Activated CD4-positive, alpha-beta T cell treated with anti-CD3 and anti-CD28 coated beads for 36 hours (primary cell): ENCODE measurements at regions not wholly inside any gene's neighbourhood (a gene's known extent, or its start where the extent isn't known, plus 50 kb on each side); places are given as distances from the start of the nearest gene placed in this dataset.

Source experiments
- ATAC-seq: fragments of 200-7000 bp; cut with Tn5 transposase; one replicate; pipeline ENCODE4 v1.10.0; 2021; ENCODE audit warnings: mild to moderate bottlenecking, moderate library complexity
- CTCF ChIA-PET: fragments of 350-600 bp; sonication (Branson Sonifier 250); formaldehyde crosslinking; loops from one replicate; lab custom pipeline; 2021; ENCODE audit warnings: antibody characterized with exemption; lab: Charles Lee
- POLR2A ChIA-PET: fragments of 350-600 bp; sonication (Branson Sonifier 250); formaldehyde crosslinking; loops from one replicate; lab custom pipeline; 2021; ENCODE audit warnings: antibody characterized with exemption, inconsistent platforms; lab: Charles Lee
- DNase-seq: peaks from one replicate; pipeline ENCODE4 v3.0.0-alpha.2; 2020
- H3K27ac Mint-ChIP-seq: one replicate; pipeline ENCODE4 v1.8.0; 2021; ENCODE audit warnings: mixed read lengths
- H3K27me3 Mint-ChIP-seq: one replicate; pipeline ENCODE4 v1.8.0; 2021; ENCODE audit warnings: mixed read lengths
- H3K36me3 Mint-ChIP-seq: one replicate; pipeline ENCODE4 v1.8.0; 2021; ENCODE audit warnings: low read depth, mixed read lengths
- H3K4me1 Mint-ChIP-seq: one replicate; pipeline ENCODE4 v1.8.0; 2021; ENCODE audit warnings: mixed read lengths
- H3K4me3 Mint-ChIP-seq: one replicate; pipeline ENCODE4 v1.8.0; 2021; ENCODE audit warnings: mild to moderate bottlenecking, moderate library complexity, mixed read lengths
- H3K9me3 Mint-ChIP-seq: one replicate; pipeline ENCODE4 v1.8.0; 2021; ENCODE audit warnings: low read depth, mixed read lengths
- intact Hi-C, 2 experiments: fragments of 100-400 bp; cut with DNase I in 1 of 2; cut with micrococcal nuclease in 1 of 2; formaldehyde crosslinking; loops; one replicate each; pipeline versions ENCODE4 v1.14.2 to v1.15.1; 2022 to 2024; cut with DNase I, micrococcal nuclease

DNA sequence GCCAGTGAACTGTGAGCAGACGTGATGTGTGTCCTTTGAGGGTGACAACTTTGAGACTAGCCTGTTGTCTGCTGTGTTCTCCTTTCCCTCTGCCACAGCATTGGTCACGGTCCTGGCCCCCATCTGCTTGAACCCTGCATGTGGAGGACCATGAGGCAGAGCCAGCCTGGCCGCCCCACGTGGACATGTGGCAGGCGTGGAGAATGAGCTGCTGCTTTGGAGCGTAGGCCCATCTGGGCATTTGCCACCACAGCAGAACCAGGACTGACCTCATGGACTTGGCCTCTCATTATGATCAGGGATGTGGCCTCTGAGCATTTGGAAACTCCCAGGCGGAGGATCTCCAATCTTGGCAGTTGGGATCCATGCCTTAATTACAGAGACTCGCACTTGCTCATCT is 448.5 kb downstream of the TCERG1L start:
- no peaks in the 10 kb centered on the region for H3K4me1 Mint-ChIP-seq
- ATAC-seq (no peak), DNase-seq (no peak)
- no peaks in the 10 kb centered on the region for H3K9me3 Mint-ChIP-seq
- ChIA-PET POLR2A (no interaction called here), CTCF (no interaction called here)
- H3K27me3 Mint-ChIP-seq: no peaks in the 10 kb centered on the region
- H3K4me3 Mint-ChIP-seq: no peak overlapping the region
- H3K36me3 Mint-ChIP-seq: no peaks in the 10 kb centered on the region
- intact Hi-C loops: no loop called here
- H3K27ac Mint-ChIP-seq: no peak overlapping the region

DNA sequence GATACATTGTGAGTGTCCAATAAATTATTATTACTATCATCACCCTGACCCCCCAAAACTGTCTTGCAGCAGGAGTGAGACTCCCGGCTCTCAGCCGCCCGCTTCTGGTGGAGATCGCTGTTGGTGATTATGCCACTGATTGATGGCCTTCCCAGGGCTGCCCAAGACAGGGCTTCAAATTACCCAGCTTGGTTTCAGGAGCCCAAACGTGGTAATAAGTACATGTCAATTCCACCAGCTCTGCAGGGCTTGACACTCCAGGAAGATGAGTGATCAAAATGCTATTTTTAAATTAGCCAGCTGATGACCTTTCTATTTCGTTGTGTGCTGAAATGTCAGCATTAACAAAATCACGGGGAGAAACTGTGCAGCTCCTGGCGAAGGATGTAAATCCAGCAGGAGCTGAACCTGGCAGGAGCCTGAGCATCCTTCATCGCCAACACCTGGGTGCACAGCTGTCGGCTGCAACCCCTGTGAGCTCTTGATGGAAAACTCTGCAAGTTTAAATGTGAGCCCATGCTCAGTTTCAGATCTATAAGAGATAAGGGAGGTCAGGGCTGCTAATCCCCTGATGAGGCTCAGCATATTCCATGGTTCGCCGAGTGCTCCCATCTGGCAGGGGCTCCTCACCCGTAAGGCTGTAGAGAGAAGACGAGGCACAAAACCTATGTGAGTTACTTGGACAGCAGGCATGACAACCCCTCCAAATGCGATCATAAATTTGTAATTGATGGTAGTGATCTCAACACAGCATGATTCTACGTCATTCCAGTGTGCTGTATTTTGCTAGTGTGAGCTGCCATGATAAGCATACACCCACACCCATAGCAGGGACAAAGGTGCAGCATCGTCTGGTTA is 446.3 kb downstream of the TCERG1L start:
- no peaks in the 10 kb centered on the region for H3K36me3 Mint-ChIP-seq
- CTCF ChIA-PET: no interaction called here
- no peak overlapping the region for H3K4me3 Mint-ChIP-seq

DNA sequence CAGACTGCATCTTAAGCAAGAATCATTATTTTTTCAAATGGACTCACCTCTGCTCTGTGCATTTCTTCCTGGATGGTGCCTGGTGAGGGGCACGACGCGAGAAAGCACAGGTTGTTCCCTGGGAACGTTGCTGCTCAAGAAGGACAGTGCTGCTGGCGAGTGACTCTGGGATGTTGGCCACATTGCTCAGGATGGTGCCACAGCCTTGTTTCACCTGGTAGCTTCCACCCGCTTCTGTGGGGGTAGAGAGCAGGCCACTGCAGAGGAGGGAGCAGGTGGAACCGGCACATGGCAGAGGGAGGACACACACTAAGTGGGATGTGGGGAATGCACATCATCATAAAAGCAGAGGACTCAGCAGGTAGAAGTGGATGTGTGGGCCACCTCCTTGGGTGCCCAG is 444.7 kb downstream of the TCERG1L start:
- Mint-ChIP-seq H3K36me3 (no peaks in the 10 kb centered on the region), H3K27ac (no peak overlapping the region), H3K4me1 (no peaks in the 10 kb centered on the region), H3K9me3 (no peaks in the 10 kb centered on the region), H3K27me3 (peaks cover 10% of the 10 kb centered on the region), H3K4me3 (no peak overlapping the region)
- POLR2A ChIA-PET: no interaction called here
- ATAC-seq: no peak
- no peak for DNase-seq
- intact Hi-C loops: no loop called here
- CTCF ChIA-PET: no interaction called here

More for the DNA sequence above, 446.3 kb downstream of the TCERG1L start:
- no peaks in the 10 kb centered on the region for H3K4me1 Mint-ChIP-seq
- POLR2A ChIA-PET: no interaction called here
- DNase-seq: no peak
- intact Hi-C loops: no loop called here
- H3K9me3 Mint-ChIP-seq: no peaks in the 10 kb centered on the region
- no peak for ATAC-seq
- peaks cover 4% of the 10 kb centered on the region for H3K27me3 Mint-ChIP-seq
- no peak overlapping the region for H3K27ac Mint-ChIP-seq

DNA sequence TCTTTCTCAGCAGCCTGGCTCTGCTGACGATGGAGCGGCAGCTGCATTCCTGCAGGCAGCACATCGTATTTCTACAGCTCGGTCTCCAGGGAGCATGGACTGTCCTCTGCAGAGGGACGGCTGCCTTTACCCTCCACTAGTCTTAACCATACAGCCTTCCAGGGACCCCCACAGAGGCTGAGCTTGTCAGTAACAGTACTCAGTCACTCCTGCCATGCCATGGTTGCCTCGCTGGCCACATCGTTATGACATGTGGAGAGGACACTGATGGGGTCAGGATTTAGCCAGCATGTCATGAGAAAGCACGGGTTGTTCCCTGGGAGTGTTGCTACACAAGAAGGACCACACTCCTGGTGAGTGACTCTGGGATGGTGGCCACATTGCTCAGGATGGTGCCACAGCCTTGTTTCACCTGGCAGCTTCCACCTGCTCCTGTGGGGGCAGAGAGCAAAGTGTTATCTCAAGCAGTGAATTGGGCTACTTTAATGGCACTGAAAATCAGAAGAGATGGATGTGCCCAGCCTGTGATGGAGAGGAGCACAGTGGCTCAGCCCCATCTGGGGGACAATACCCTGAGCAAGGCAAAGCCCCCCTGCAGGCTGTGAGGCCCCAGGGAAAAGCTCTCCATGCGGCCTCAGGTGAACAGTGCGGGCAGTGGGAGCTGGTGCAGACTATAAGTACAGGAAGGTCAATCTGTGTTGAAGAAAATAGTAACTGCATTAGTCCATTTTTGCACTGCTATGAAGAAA is 443.9 kb downstream of the TCERG1L start:
- DNase-seq: no peak
- H3K36me3 Mint-ChIP-seq: no peaks in the 10 kb centered on the region
- no peaks in the 10 kb centered on the region for H3K4me1 Mint-ChIP-seq
- H3K4me3 Mint-ChIP-seq: no peak overlapping the region
- peaks cover 11% of the 10 kb centered on the region for H3K27me3 Mint-ChIP-seq
- intact Hi-C loops: no loop called here
- POLR2A ChIA-PET: no interaction called here
- H3K9me3 Mint-ChIP-seq: no peaks in the 10 kb centered on the region
- no peak overlapping the region for H3K27ac Mint-ChIP-seq
- CTCF ChIA-PET: no interaction called here
- no peak for ATAC-seq

DNA sequence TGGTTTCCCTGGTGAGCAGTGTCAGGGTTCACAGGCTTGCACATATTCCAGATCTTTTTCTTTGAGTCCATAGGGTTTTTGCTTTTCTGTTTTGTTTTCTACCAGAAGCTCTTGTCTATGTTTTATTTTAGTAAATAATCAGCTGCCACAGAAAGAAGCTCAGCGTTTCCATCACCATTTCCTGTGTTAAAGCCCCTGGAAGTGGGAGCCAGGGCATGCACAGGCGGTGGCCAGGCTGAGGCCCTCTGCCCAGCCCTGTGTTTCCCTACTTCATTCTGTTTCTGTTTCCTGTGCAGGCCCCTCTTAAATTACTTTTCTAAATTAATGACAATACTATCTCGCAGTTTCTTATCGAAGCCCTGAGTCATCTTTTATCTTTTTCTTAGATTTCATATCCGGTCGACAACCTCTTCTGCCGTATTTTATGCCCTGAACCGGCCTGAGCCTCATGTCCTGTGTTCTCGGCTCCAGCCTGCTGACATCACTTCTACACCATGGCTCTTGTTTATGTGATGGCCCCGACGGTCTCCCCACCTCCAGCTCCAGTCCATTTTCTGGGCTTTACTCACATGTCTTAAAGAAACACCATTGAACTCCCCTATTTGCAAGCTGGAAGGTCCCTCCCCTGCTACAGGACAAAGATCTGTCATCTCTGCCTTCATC is 442.2 kb downstream of the TCERG1L start:
- H3K4me3 Mint-ChIP-seq: no peak overlapping the region
- no peaks in the 10 kb centered on the region for H3K9me3 Mint-ChIP-seq
- intact Hi-C loops: no loop called here
- no peak overlapping the region for H3K27ac Mint-ChIP-seq
- ATAC-seq (no peak), DNase-seq (no peak)
- ChIA-PET CTCF (no interaction called here), POLR2A (no interaction called here)
- H3K4me1 Mint-ChIP-seq: no peaks in the 10 kb centered on the region
- H3K36me3 Mint-ChIP-seq: no peaks in the 10 kb centered on the region
- H3K27me3 Mint-ChIP-seq: peaks cover 11% of the 10 kb centered on the region

DNA sequence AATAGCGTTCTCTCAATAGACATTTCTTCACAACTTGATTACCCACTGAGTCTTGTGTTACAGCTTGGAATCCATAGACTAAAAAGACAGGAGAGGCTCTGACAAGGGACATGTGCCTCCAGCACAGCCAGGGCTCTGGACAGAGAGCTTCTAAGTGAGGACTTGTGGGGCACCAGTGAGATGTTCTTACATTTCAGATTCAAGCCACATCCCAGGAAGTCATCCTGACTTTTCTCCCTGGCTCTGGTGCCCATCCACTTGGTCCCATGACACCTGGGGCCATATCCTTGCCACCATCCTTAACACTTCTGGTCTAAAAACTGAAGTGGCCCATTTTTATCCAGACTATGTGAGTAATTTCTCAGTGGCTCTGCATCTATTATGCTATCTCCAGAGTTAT is 440.1 kb downstream of the TCERG1L start:
- no peaks in the 10 kb centered on the region for H3K9me3 Mint-ChIP-seq
- no peak overlapping the region for H3K4me3 Mint-ChIP-seq
- DNase-seq (no peak), ATAC-seq (no peak)
- ChIA-PET CTCF (no interaction called here), POLR2A (no interaction called here)
- intact Hi-C loops: no loop called here
- H3K27ac Mint-ChIP-seq: no peak overlapping the region
- peaks cover 11% of the 10 kb centered on the region for H3K27me3 Mint-ChIP-seq
- peaks cover 6% of the 10 kb centered on the region for H3K4me1 Mint-ChIP-seq
- no peaks in the 10 kb centered on the region for H3K36me3 Mint-ChIP-seq

DNA sequence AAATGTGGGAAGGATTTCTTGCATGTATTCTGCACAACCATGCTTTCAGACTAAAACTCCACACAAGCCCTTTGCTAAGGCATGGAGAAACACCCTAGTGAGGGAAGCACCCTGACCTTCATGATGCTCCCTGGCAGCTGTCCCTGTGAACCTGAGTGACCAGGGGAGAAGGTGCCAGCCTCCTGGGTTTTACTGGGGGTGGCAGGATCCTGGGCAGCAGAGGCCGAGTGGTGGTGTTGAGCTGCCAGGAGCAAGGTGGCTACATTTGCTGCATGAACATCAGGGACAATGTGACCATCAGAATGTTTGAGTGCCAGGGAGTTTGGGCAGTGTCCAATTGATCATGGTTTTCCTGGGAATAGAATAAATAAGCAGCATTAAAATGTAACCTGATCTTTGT is 437.9 kb downstream of the TCERG1L start:
- intact Hi-C loops: no loop called here
- peaks cover 11% of the 10 kb centered on the region for H3K27me3 Mint-ChIP-seq
- peaks cover 8% of the 10 kb centered on the region for H3K4me1 Mint-ChIP-seq
- H3K36me3 Mint-ChIP-seq: no peaks in the 10 kb centered on the region
- ChIA-PET CTCF (interaction anchor here (0.5 kb wide), 1 partner anchor 124 kb away, joined by 3 read pairs; no protein-coding TSS in a partner anchor), POLR2A (no interaction called here)
- no peak for ATAC-seq
- no peak for DNase-seq
- no peak overlapping the region for H3K4me3 Mint-ChIP-seq
- H3K27ac Mint-ChIP-seq: no peak overlapping the region
- H3K9me3 Mint-ChIP-seq: no peaks in the 10 kb centered on the region

DNA sequence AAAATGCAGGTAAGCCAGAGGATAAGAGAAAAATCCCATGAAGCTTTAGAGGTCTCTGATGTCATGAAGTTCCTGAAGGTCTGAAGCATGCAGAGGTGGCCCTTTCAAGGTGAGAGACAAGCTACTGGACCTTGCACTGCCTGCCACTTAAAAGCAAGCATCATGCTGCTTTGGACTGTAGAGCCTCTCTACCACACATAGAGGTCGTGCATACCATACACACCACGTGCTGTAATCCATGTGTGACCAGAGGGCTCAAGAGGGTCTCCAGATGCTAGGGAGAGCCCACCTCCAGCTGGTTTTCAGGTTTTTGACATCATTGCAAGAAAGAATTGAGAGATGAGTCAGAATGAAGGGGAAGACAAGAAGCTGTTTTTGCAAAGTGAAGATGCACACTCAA is 436.4 kb downstream of the TCERG1L start:
- ATAC-seq: no peak
- H3K27ac Mint-ChIP-seq: no peak overlapping the region
- H3K27me3 Mint-ChIP-seq: peaks cover 7% of the 10 kb centered on the region
- no peaks in the 10 kb centered on the region for H3K36me3 Mint-ChIP-seq
- peaks cover 8% of the 10 kb centered on the region for H3K4me1 Mint-ChIP-seq
- H3K9me3 Mint-ChIP-seq: no peaks in the 10 kb centered on the region
- POLR2A ChIA-PET: no interaction called here
- CTCF ChIA-PET: no interaction called here
- no peak overlapping the region for H3K4me3 Mint-ChIP-seq
- intact Hi-C loops: no loop called here
- no peak for DNase-seq

DNA sequence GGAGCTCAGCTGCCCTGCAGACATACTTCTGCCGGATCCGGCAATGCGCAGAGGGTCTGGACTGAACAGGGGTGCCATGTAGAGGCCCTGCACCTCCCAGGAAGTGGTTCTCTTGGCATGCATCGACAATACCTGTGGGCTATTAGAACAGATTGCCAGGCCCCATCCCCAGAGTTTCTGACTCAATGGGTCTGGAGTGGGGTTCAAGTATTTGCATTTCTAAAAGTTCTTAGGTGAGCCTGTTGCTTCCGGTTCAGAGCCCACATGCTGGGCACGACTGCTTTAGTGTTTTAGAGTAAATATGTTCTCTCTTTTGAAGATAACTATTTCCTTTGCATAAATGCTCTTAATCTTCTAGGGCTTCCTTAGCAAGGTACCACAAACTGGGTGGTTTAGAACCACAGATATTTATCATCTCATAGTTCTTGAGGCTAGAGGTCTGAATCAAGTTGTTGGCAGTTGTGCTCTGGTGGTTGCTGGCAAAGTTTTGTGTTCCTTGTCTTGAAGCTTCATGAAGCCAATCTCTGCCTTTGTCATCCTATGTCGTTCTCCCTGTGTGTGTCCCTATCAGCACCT is 435.5 kb downstream of the TCERG1L start:
- H3K4me1 Mint-ChIP-seq: peaks cover 8% of the 10 kb centered on the region
- ATAC-seq (no peak), DNase-seq (no peak)
- CTCF ChIA-PET: no interaction called here
- H3K36me3 Mint-ChIP-seq: no peaks in the 10 kb centered on the region
- intact Hi-C loops: no loop called here
- H3K4me3 Mint-ChIP-seq: no peak overlapping the region
- H3K27me3 Mint-ChIP-seq: peaks cover 4% of the 10 kb centered on the region
- H3K9me3 Mint-ChIP-seq: no peaks in the 10 kb centered on the region
- POLR2A ChIA-PET: no interaction called here
- H3K27ac Mint-ChIP-seq: no peak overlapping the region

DNA sequence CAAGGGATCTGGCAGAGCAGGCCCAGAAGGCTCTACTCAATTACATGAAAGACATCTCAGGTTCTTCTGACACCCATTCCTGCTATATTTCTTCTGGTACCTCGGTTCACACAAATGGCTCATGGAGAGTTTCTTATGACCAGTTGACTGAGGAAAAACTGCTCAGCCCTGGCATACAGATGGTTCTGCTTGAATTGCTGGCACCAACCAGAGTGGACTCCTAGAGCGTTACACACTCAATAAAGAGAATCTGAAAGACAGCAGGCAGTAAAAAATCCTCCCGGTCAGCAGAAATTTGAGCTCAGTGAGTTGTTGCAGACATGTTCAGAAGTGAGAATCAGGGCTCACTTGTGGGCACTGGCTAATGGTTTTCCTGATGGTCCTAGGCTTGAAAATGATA is 434.4 kb downstream of the TCERG1L start:
- Mint-ChIP-seq H3K27ac (no peak overlapping the region), H3K36me3 (no peaks in the 10 kb centered on the region), H3K4me1 (peaks cover 8% of the 10 kb centered on the region), H3K9me3 (no peaks in the 10 kb centered on the region), H3K4me3 (no peak overlapping the region), H3K27me3 (no peaks in the 10 kb centered on the region)
- CTCF ChIA-PET: no interaction called here
- POLR2A ChIA-PET: no interaction called here
- DNase-seq: no peak
- no peak for ATAC-seq
- intact Hi-C loops: no loop called here

DNA sequence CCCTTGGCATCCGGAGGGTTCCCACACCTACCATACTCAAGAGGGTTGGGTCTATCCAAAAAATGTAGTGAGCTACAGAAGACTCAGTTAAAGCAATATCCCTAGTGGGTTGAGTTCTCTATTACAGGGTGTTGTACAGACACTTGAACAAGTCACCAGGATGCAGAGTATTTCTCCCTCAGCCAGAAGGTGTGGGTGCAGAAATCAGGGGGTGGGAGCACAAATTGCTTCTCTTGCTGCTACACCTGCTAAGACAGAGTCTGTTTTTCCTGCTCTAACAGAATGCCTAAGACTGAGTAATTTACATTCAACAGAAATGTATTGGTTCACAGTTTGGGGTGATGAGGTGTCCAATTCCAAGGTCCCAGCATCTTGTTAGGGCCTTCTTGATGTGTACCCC is 433.4 kb downstream of the TCERG1L start:
- no peaks in the 10 kb centered on the region for H3K36me3 Mint-ChIP-seq
- ATAC-seq (no peak), DNase-seq (no peak)
- no peak overlapping the region for H3K4me3 Mint-ChIP-seq
- CTCF ChIA-PET: no interaction called here
- POLR2A ChIA-PET: no interaction called here
- H3K27ac Mint-ChIP-seq: no peak overlapping the region
- intact Hi-C loops: no loop called here
- H3K4me1 Mint-ChIP-seq: peaks cover 8% of the 10 kb centered on the region
- no peaks in the 10 kb centered on the region for H3K27me3 Mint-ChIP-seq
- no peaks in the 10 kb centered on the region for H3K9me3 Mint-ChIP-seq
